NCI-H345 (cell line): ENCODE measurements at regions not wholly inside any gene's neighbourhood (a gene's known extent, or its start where the extent isn't known, plus 50 kb on each side); places are given as distances from the start of the nearest gene placed in this dataset.
"Not testable (repeated sequence)": the region's sequence is repeated elsewhere in the genome, so short reads cannot be mapped to it uniquely, and the experiment has no call there.

Experiments
- DNase-seq: peaks from one replicate; lab custom pipeline; 2025; lab: John Stamatoyannopoulos, UW

- DNase-seq, result no peak
These were observed 515.1 kb downstream of the FRK start for GRCh38 chr6:115545672-115545986.

- DNase-seq, result no peak
These were observed 515.7 kb downstream of the FRK start for GRCh38 chr6:115544765-115545671.

- no peak for DNase-seq
These were observed 520.4 kb downstream of the FRK start for GRCh38 chr6:115540077-115540869.

GRCh38 chr6:115539531-115539930, 521.2 kb downstream of the FRK start:
- no peak for DNase-seq

DNA sequence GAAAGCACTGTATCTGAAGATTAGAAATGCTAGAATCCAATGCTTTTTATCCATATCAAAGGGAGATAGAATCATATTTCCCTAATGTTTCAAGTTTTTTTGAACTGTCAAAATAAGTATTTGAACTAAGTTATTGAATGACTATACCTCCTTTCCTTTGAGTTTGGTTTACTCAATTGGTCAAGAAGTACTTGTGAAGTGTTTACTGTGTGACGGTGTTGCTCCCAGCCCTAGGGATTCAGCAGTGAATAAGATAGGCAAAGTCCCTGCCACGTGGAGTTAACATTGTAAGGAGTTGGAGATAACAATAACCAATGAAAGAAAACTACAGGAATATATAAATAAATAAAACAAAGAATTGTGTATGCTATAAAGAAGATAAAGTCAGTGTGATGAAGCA, 535.9 kb downstream of the FRK start:
- no peak for DNase-seq

GRCh38 chr6:115521747-115522146, 538.9 kb downstream of the FRK start:
- not testable (repeated sequence) for DNase-seq

- DNase-seq, result no peak
These were observed 546.0 kb downstream of the FRK start for GRCh38 chr6:115514656-115515055.

GRCh38 chr6:115512923-115513322, 547.8 kb downstream of the FRK start:
- DNase-seq, result no peak

DNA sequence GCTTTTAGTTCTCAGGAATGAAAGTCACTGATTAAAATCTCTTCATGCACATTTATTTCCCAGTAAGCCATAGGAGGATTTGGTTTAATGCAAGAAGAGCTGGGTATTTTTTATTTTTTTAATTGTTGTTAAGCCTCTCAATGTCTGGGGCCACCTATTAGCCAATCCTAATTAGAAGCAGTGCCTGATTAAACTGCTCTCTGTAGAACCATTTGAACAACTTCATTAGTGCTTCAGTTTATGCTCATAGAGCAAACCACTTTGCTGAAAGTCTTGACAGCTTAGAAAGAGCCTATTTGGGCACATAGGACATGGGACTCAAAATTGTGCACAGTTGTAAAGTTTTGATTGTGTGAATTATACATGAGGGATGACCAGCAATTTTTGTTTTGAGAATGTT, 548.9 kb downstream of the FRK start:
- DNase-seq, result no peak

- not testable (repeated sequence) for DNase-seq
These were observed 558.3 kb downstream of the FRK start for GRCh38 chr6:115502432-115502831.

- DNase-seq, result no peak
These were observed 565.5 kb downstream of the FRK start for GRCh38 chr6:115495184-115495583.

GRCh38 chr6:115487331-115487730, 573.4 kb downstream of the FRK start:
- no peak for DNase-seq

GRCh38 chr6:115485400-115485799, 575.3 kb downstream of the FRK start:
- DNase-seq, result no peak

- not testable (repeated sequence) for DNase-seq
These were observed 580.1 kb downstream of the FRK start for GRCh38 chr6:115480543-115480942.

DNA sequence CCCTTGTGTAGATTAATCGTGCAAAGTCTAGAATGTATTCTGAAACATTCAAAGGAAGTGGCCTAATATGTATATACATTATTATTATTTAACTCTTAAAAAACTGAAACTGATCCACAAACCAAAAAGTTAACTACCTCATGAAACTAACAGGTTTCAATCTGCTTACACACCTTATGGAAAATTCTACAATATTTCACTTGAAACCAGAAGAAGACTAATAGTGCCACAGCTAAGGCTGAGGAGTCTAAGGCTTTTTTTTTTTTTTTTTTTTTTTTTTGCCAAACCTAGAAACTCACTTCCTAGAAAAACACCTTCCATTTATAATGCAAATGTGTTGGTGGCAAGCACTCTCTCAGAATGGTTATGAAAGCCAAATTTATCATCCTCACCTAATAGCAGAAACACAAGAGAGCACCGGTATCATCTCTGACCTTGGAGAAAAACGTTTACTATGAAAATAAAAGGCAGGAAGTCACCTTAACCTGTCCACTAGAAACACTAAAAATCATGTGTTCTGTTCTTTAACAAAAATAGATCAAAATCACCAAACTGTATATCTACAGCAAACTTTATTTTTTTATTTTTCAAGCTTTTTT, 586.1 kb downstream of the FRK start:
- DNase-seq, result no peak

GRCh38 chr6:115468272-115469005, 592.3 kb downstream of the FRK start:
- DNase-seq, result no peak

GRCh38 chr6:115467726-115468125, 593.0 kb downstream of the FRK start:
- no peak for DNase-seq

DNA sequence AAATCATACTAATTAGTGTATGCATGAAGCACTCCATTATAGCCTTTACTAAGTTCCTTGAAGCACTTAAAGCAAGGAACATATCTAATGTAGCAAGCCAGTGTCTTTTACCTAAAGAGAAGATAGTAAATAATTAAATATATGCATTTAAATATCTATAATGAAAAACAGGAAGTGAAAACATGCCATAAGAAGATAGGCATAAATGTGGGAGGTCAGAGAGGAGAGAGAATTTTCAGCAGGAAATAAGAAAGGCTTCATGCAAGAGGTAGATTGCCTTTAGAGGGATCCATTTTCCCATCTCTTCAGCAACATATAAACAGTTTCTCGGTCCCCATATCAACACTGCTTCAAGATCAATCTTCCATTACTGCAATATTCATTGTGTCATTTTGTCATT, 599.8 kb downstream of the FRK start:
- DNase-seq, result no peak

GRCh38 chr6:115456848-115457247, 603.8 kb downstream of the FRK start:
- no peak for DNase-seq

DNA sequence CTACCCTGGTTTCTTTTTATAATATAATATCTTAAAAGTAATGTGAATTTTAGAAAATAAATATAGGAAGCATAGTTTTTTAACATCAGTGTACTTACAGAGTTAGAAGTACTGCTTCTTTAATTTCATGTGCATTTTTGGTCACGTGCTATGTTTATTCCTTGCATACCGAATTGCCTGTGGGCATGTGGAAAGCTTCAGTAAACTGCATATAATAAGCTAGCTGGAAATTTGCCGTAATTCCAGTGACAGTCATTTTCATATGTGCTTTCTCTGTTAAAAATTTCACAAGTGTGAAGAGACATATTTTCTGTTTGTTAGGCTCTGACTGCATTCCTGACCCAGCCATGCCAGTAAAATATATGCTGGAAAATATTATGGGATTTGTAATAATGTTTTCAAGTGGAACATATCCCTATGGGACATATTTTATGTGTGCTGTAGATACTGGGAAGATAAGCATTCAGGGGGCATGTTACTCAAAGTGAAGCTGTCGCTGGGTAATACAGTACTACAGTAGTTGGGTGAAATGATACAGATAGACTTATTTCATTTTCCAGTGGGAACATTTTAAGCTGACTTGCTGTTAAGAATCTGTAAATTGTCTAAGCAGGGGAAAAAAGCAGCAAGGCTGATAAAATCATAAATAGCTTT, 616.7 kb downstream of the FRK start:
- no peak for DNase-seq

DNA sequence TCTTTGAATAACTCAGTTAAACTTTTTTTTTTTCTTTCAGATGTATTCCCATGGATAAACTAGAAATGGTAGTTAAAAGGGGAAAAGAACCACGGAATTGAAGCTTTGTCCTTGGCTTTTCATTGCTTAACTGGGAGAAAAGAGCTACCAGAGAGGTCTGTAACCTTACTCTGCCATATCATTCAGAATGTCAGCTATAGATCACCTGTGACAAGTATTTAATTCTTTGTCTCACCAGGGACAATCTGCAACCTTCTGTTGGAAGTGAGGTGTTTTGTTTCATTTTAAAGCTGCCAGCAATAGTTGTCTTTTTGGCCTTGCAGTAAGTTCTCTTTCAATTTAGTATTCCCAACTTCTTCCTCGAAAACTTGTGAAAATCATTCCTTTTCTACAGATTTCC, 618.4 kb downstream of the FRK start:
- DNase-seq, result no peak

- DNase-seq, result no peak
These were observed 619.0 kb downstream of the FRK start for GRCh38 chr6:115441651-115442050.
